GM12878 (cell line): ENCODE measurements at regions not wholly inside any gene's neighbourhood (a gene's known extent, or its start where the extent isn't known, plus 50 kb on each side); places are given as distances from the start of the nearest gene placed in this dataset.
"Not testable (repeated sequence)": the region's sequence is repeated elsewhere in the genome, so short reads cannot be mapped to it uniquely, and the experiment has no call there.

ENCODE experiments used
- ATAC-seq: fragments of 200-7000 bp; cut with Tn5 transposase; 3 replicates; pipeline ENCODE4 v1.9.1; 2020; ENCODE audit warnings: mild to moderate bottlenecking, moderate library complexity
- BruUV-seq: library from RNA; stranded (reverse); fragments of 400-500 nt; replicated peaks from 2 replicates; lab custom pipeline; 2021; lab: Mats Ljungman, UMichigan
- CTCF ChIA-PET: fragments of 300-600 bp; sonication (Branson Sonifier 250); formaldehyde crosslinking; extraction: SDS; loops from one replicate; lab custom pipeline; 2021; ENCODE audit warnings: inconsistent platforms; lab: Yijun Ruan, JAX
- POLR2A ChIA-PET: fragments of 350-600 bp; formaldehyde crosslinking; extraction: SDS; loops from one replicate; lab custom pipeline; 2021; ENCODE audit warnings: inconsistent platforms; lab: Charles Lee
- RAD21 ChIA-PET: fragments of 300-600 bp; sonication (Branson Sonifier 250); formaldehyde crosslinking; loops from one replicate; lab custom pipeline; 2023; ENCODE audit warnings: antibody characterized with exemption; ENCODE audit not compliant: unreplicated experiment; lab: Charles Lee
- SMC1A ChIA-PET: fragments of 300-600 bp; sonication (Branson Sonifier 250); formaldehyde crosslinking; loops from one replicate; lab custom pipeline; 2023; ENCODE audit not compliant: unreplicated experiment, uncharacterized antibody; lab: Charles Lee
- DNase-seq: peaks from one replicate; pipeline ENCODE4 v3.0.0-alpha.2; 2011; ENCODE audit warnings: low read depth, low spot score
- FAIRE-seq: peaks from 3 replicates; lab custom pipeline; 2011; peaks lifted over from hg19 to GRCh38; lab: Jason Lieb, UNC
- H2AFZ ChIP-seq: 2 replicates; pipeline ENCODE4 v1.6.0; 2011; ENCODE audit warnings: low read depth, low read length, control low read depth; ENCODE audit not compliant: control insufficient read depth
- H3K27ac ChIP-seq: 2 replicates; pipeline ENCODE4 v1.5.1; 2011; ENCODE audit warnings: control low read depth; ENCODE audit not compliant: control insufficient read depth, insufficient read depth
- H3K27me3 ChIP-seq, 2 experiments: replicated peaks in 1 of 2; 2 replicates each; pipeline versions ENCODE4 v1.6.0 to v1.6.1; 2011; ENCODE audit warnings: low read length in 1 of 2; ENCODE audit not compliant: control insufficient read depth in 2 of 2, insufficient read depth in 2 of 2
- H3K36me3 ChIP-seq, 2 experiments: 2 replicates each; pipeline ENCODE4 v1.5.1; 2011; ENCODE audit warnings: low read length in 1 of 2; ENCODE audit not compliant: control insufficient read depth in 2 of 2, insufficient read depth in 2 of 2
- H3K4me1 ChIP-seq: 2 replicates; pipeline ENCODE4 v1.6.1; 2011; ENCODE audit warnings: mild to moderate bottlenecking, low read length, moderate library complexity, mixed read lengths; ENCODE audit not compliant: control insufficient read depth, insufficient read depth
- H3K4me2 ChIP-seq: 2 replicates; pipeline ENCODE4 v1.6.0; 2011; ENCODE audit warnings: control low read depth; ENCODE audit not compliant: control insufficient read depth, insufficient read depth
- H3K4me3 ChIP-seq: fragments of 200-600 bp; sonication (generic); 2 replicates; pipeline ENCODE4 v1.5.1; 2016
- H3K79me2 ChIP-seq: 2 replicates; pipeline ENCODE4 v1.6.0; 2011; ENCODE audit warnings: low read length; ENCODE audit not compliant: control insufficient read depth, insufficient read depth
- H3K9ac ChIP-seq: 2 replicates; pipeline ENCODE4 v1.8.0; 2011; ENCODE audit warnings: low read length, control low read depth, mixed read lengths; ENCODE audit not compliant: control insufficient read depth, insufficient read depth
- H3K9me3 ChIP-seq: replicated peaks from 3 replicates; pipeline ENCODE4 v1.5.1; 2011; ENCODE audit warnings: mild to moderate bottlenecking, low read length; ENCODE audit not compliant: control insufficient read depth, insufficient read depth
- H4K20me1 ChIP-seq: 2 replicates; pipeline ENCODE4 v1.6.0; 2011; ENCODE audit not compliant: control insufficient read depth, insufficient read depth
- RAD51 ChIP-seq: fragments of 450-650 bp; IDR thresholded peaks from 2 replicates; pipeline ENCODE4 v1.6.1; 2016; ENCODE audit warnings: moderate library complexity, mild to moderate bottlenecking, inconsistent platforms
- SRF ChIP-seq, 2 experiments: IDR thresholded peaks; 2 replicates each; pipeline ENCODE4 v1.6.1; 2011; ENCODE audit warnings: low read depth in 2 of 2, low read length in 2 of 2, mild to moderate bottlenecking in 1 of 2, moderate library complexity in 1 of 2
- WGBS: methylation state at CpG from one replicate; pipeline ENCODE4 v1.1.6; 2016; ENCODE audit warnings: low lambda C conversion rate; ENCODE audit not compliant: insufficient replicate concordance, insufficient coverage; ENCODE audit errors: missing lambda C conversion rate; 5-methylcytosine and 5-hydroxymethylcytosine counted together
- in situ Hi-C: fragments of 300-500 bp; cut with MboI; formaldehyde crosslinking; loops from 9 replicates; pipeline ENCODE4 v1.14.3; 2018; ENCODE audit warnings: mixed read lengths
- intact Hi-C: fragments of 100-400 bp; cut with micrococcal nuclease; formaldehyde crosslinking; loops from one replicate; pipeline ENCODE4 v1.14.2; 2022; ENCODE audit not compliant: unreplicated experiment

GRCh38 chr13:110042253-110042950, 256.0 kb upstream of the IRS2 start:
- ChIA-PET RAD21 (no interaction called here), SMC1A (no interaction called here), CTCF (no interaction called here), POLR2A (no interaction called here)
- no peak overlapping the region for H3K4me3 ChIP-seq
- H2AFZ ChIP-seq = no peak overlapping the region
- H3K27me3 ChIP-seq = no peaks in the 10 kb centered on the region
- H3K36me3 ChIP-seq = no peaks in the 10 kb centered on the region
- in situ Hi-C loops = no loop called here
- no peak overlapping the region for H3K27ac ChIP-seq
- no peak for ATAC-seq
- no peaks in the 10 kb centered on the region for H4K20me1 ChIP-seq
- DNase-seq = no peak
- no peaks in the 10 kb centered on the region for H3K4me1 ChIP-seq
- 33% methylated on average over 14 of the region's 14 CpGs for WGBS
- TF ChIP-seq RAD51 = no peak
- no peak for TF ChIP-seq SRF (IDR thresholded peaks at IDR 0.05; ENCODE audit: low read depth in 2 of 2, low read length in 2 of 2)
- no TSS peak for BruUV-seq
- intact Hi-C loops = no loop called here
- no peak overlapping the region for H3K9ac ChIP-seq
- no peak for FAIRE-seq
- no peaks in the 10 kb centered on the region for H3K9me3 ChIP-seq
- no peak overlapping the region for H3K4me2 ChIP-seq
- no peaks in the 10 kb centered on the region for H3K79me2 ChIP-seq

- H3K36me3 ChIP-seq, H3K27ac ChIP-seq, intact Hi-C loops, H3K79me2 ChIP-seq, H3K4me1 ChIP-seq, RAD21 ChIA-PET, H3K9me3 ChIP-seq, POLR2A ChIA-PET, H3K4me2 ChIP-seq, H3K27me3 ChIP-seq, SMC1A ChIA-PET, FAIRE-seq, H3K9ac ChIP-seq, H4K20me1 ChIP-seq, DNase-seq, CTCF ChIA-PET, BruUV-seq, ATAC-seq, H3K4me3 ChIP-seq, H2AFZ ChIP-seq, in situ Hi-C loops: not testable (repeated sequence)
- WGBS = 46% methylated on average over 3 of the region's 4 CpGs
Observed at GRCh38 chr13:110041638-110042037, 255.3 kb upstream of the IRS2 start.
